ENCODE measurements at regions not wholly inside any gene's neighbourhood (a gene's known extent, or its start where the extent isn't known, plus 50 kb on each side); places are given as distances from the start of the nearest gene placed in this dataset.

- H3K4me3 ChIP-seq (ENCODE audit: low read length), result no peak overlapping the region
- no peak for TF ChIP-seq CTCF (IDR thresholded peaks at IDR 0.05; ENCODE audit: insufficient read depth, low read depth, low read length, missing control alignments)
- no peak for DNase-seq (ENCODE audit: low read depth)
Measured at GRCh38 chr17:71158437-71158836, 962.4 kb upstream of the SOX9 start.

- H3K4me3 ChIP-seq (ENCODE audit: low read length), result no peak overlapping the region
- no peak for DNase-seq (ENCODE audit: low read depth)
- no peak for TF ChIP-seq CTCF (IDR thresholded peaks at IDR 0.05; ENCODE audit: insufficient read depth, low read depth, low read length, missing control alignments)
Measured at GRCh38 chr17:71163121-71163812, 957.6 kb upstream of the SOX9 start.

- no peak for TF ChIP-seq CTCF (IDR thresholded peaks at IDR 0.05; ENCODE audit: insufficient read depth, low read depth, low read length, missing control alignments)
- DNase-seq (ENCODE audit: low read depth), result no peak
- no peak overlapping the region for H3K4me3 ChIP-seq (ENCODE audit: low read length)
Measured at GRCh38 chr17:71163813-71164122, 957.1 kb upstream of the SOX9 start.

- TF ChIP-seq CTCF (IDR thresholded peaks at IDR 0.05; ENCODE audit: insufficient read depth, low read depth, low read length, missing control alignments), result no peak
- no peak for DNase-seq (ENCODE audit: low read depth)
- no peak overlapping the region for H3K4me3 ChIP-seq (ENCODE audit: low read length)
Measured at GRCh38 chr17:71164561-71164960, 956.3 kb upstream of the SOX9 start.

- DNase-seq (ENCODE audit: low read depth), result no peak
- no peak for TF ChIP-seq CTCF (IDR thresholded peaks at IDR 0.05; ENCODE audit: insufficient read depth, low read depth, low read length, missing control alignments)
- no peak overlapping the region for H3K4me3 ChIP-seq (ENCODE audit: low read length)
Measured at GRCh38 chr17:71166311-71166710, 954.5 kb upstream of the SOX9 start.

- TF ChIP-seq CTCF (IDR thresholded peaks at IDR 0.05; ENCODE audit: insufficient read depth, low read depth, low read length, missing control alignments), result no peak
- H3K4me3 ChIP-seq (ENCODE audit: low read length), result no peak overlapping the region
- no peak for DNase-seq (ENCODE audit: low read depth)
Measured at GRCh38 chr17:71168053-71168741, 952.6 kb upstream of the SOX9 start.

- DNase-seq (ENCODE audit: low read depth), result no peak
- TF ChIP-seq CTCF (IDR thresholded peaks at IDR 0.05; ENCODE audit: insufficient read depth, low read depth, low read length, missing control alignments), result no peak
- H3K4me3 ChIP-seq (ENCODE audit: low read length), result no peak overlapping the region
Measured at GRCh38 chr17:71170070-71170469, 950.8 kb upstream of the SOX9 start.
